ENCODE measurements at regions not wholly inside any gene's neighbourhood (a gene's known extent, or its start where the extent isn't known, plus 50 kb on each side); places are given as distances from the start of the nearest gene placed in this dataset.

DNA sequence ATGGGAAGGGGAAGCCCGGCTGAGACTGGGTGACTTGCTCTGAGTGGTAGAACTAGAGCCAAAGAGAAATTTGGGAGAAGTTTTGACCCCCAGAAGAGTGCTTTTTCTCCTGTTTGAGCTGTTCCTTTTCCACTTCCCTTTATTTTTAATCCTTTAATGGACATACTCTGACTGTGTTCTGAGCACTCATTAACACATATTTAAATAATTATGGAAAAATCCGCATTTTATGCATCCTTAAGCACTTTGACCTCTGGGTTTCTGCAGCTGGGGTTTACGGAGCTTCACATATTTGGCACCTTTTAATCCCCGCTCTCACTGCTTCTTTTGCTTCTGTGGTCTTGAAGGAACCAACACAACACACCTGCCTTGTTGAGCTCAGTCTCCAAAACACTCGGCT, 114.7 kb downstream of the FOXL1 start:
- 81% methylated on average over 5 of the region's 5 CpGs for WGBS (ENCODE audit: missing lambda C conversion rate)
- FAIRE-seq (no peak), DNase-seq (ENCODE audit: low read depth in 1 of 2, low spot score in 1 of 2) (no peak), ATAC-seq (no peak)
- Histone ChIP-seq H3K4me2 (no peak overlapping the region), H3K4me3 (no peak overlapping the region), H3K4me1 (no peaks in the 10 kb centered on the region), H3K27ac (no peak overlapping the region), H3K9me3 (no peaks in the 10 kb centered on the region; the same call in 2 of the 3 replicates)
- POLR2A ChIA-PET = no interaction called here
- TF ChIP-seq JUNB (IDR thresholded peaks at IDR 0.05) (no peak), ZNF302 (CRISPR knock-in tag; IDR thresholded peaks at IDR 0.05) (no peak), MAFK (IDR thresholded peaks at IDR 0.05; ENCODE audit: partially characterized antibody) (no peak), CTCF (IDR thresholded peaks at IDR 0.05) (no peak), KDM5A (IDR thresholded peaks at IDR 0.05) (no peak), CHD4 (IDR thresholded peaks at IDR 0.05; ENCODE audit: borderline replicate concordance) (no peak), HDAC2 (IDR thresholded peaks at IDR 0.05) (no peak), MAZ (IDR thresholded peaks at IDR 0.05; ENCODE audit: borderline replicate concordance, low read depth, low read length) (no peak), PHF8 (IDR thresholded peaks at IDR 0.05; ENCODE audit: borderline replicate concordance, low read depth) (no peak), EHMT2 (IDR thresholded peaks at IDR 0.05; ENCODE audit: low read depth) (no peak), NFE2L2 (conservative IDR thresholded peaks at IDR 0.05; ENCODE audit: low read length) (no peak), NR3C1 (IDR thresholded peaks at IDR 0.05) (no peak), ZC3H11A (IDR thresholded peaks at IDR 0.05) (no peak), FOSL2 (IDR thresholded peaks at IDR 0.05) (no peak), FOSL2 (CRISPR knock-in tag; IDR thresholded peaks at IDR 0.05) (no peak), CBX8 (IDR thresholded peaks at IDR 0.05) (no peak), ZSCAN20 (CRISPR knock-in tag; IDR thresholded peaks at IDR 0.05) (no peak)
- TF ChIP-seq, protein P1, sequence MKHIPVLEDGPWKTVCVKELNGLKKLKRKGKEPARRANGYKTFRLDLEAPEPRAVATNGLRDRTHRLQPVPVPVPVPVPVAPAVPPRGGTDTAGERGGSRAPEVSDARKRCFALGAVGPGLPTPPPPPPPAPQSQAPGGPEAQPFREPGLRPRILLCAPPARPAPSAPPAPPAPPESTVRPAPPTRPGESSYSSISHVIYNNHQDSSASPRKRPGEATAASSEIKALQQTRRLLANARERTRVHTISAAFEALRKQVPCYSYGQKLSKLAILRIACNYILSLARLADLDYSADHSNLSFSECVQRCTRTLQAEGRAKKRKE (CRISPR knock-in tag; IDR thresholded peaks at IDR 0.05; ENCODE audit: low read depth) = no peak
- TF ChIP-seq, protein P2, sequence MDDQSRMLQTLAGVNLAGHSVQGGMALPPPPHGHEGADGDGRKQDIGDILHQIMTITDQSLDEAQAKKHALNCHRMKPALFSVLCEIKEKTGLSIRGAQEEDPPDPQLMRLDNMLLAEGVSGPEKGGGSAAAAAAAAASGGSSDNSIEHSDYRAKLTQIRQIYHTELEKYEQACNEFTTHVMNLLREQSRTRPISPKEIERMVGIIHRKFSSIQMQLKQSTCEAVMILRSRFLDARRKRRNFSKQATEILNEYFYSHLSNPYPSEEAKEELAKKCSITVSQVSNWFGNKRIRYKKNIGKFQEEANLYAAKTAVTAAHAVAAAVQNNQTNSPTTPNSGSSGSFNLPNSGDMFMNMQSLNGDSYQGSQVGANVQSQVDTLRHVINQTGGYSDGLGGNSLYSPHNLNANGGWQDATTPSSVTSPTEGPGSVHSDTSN (IDR thresholded peaks at IDR 0.05) = no peak
- CTCF ChIA-PET = interaction anchor here (1.1 kb wide), 1 partner anchor 370 kb away, joined by 5 read pairs; no protein-coding TSS in a partner anchor

DNA sequence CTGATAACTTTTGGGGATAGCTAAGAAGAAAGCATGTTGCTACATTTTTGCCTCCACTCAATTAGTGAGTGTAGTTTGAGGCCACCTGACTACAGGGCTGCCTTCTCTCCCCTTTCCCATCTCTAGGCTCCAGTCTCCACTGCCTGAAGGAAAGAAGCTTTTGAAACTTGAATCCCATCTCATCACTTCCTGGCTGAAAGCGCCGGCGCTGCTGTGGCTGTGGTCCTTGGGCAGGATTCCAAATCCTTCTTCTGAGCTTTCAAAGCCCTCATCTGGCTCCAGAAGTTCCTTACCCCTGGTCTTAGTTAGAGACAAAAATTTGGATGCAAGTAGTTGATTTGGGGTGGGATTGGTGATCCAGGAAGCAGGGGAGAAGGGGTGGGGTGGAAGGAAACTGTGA, 119.4 kb downstream of the FOXL1 start:
- Histone ChIP-seq H3K4me1 (no peaks in the 10 kb centered on the region), H3K4me3 (no peak overlapping the region), H3K4me2 (no peak overlapping the region), H3K27ac (no peak overlapping the region), H3K9me3 (no peaks in the 10 kb centered on the region)
- POLR2A ChIA-PET = no interaction called here
- no peak for DNase-seq (ENCODE audit: low read depth in 1 of 2, low spot score in 1 of 2)
- CTCF ChIA-PET = interaction anchor here (0.6 to 1.8 kb wide), 2 partner anchors 8 to 565 kb away, joined by 3 to 5 read pairs; no protein-coding TSS in a partner anchor
- no peak for ATAC-seq
- WGBS (ENCODE audit: missing lambda C conversion rate) = 25% methylated on average over 3 of the region's 3 CpGs
- FAIRE-seq = no peak
- no peak for TF ChIP-seq BHLHE40 (IDR thresholded peaks at IDR 0.05; ENCODE audit: low read depth, low read length)
- no peak for TF ChIP-seq NR3C1 (IDR thresholded peaks at IDR 0.05)
- TF ChIP-seq CTCF (IDR thresholded peaks at IDR 0.05) = no peak
- TF ChIP-seq ZNF302 (CRISPR knock-in tag; IDR thresholded peaks at IDR 0.05) = no peak

Data from A549 (cell line).